PC-3 (cell line): ENCODE measurements at regions not wholly inside any gene's neighbourhood (a gene's known extent, or its start where the extent isn't known, plus 50 kb on each side); places are given as distances from the start of the nearest gene placed in this dataset.
"Not testable (repeated sequence)": the region's sequence is repeated elsewhere in the genome, so short reads cannot be mapped to it uniquely, and the experiment has no call there.

Source experiments
- ATAC-seq: fragments of 200-7000 bp; cut with Tn5 transposase; 2 replicates; pipeline ENCODE4 v1.9.1; 2020; ENCODE audit warnings: mild to moderate bottlenecking, moderate library complexity
- BruUV-seq: library from RNA; stranded (reverse); fragments of 400-500 nt; replicated peaks from 2 replicates; lab custom pipeline; 2021; lab: Mats Ljungman, UMichigan
- CTCF ChIA-PET: fragments of 300-600 bp; sonication (Branson Sonifier 250); formaldehyde crosslinking; loops from one replicate; lab custom pipeline; 2022; ENCODE audit warnings: antibody characterized with exemption; lab: Charles Lee
- POLR2A ChIA-PET: fragments of 300-600 bp; sonication (Branson Sonifier 250); formaldehyde crosslinking; loops from one replicate; lab custom pipeline; 2022; ENCODE audit warnings: antibody characterized with exemption; ENCODE audit not compliant: unreplicated experiment; lab: Charles Lee
- DNase-seq: peaks from one replicate; pipeline ENCODE4 v3.0.0-alpha.2; 2015
- H2AFZ ChIP-seq: fragments of 300-600 bp; sonication (generic); 2 replicates; pipeline ENCODE4 v1.6.0; 2016; ENCODE audit warnings: antibody characterized with exemption, low read length
- H3F3A ChIP-seq: fragments of 300-600 bp; sonication (generic); one replicate; pipeline ENCODE4 v1.6.0; 2017; ENCODE audit warnings: antibody characterized with exemption, low read length, control low read depth, mild to moderate bottlenecking; ENCODE audit not compliant: unreplicated experiment
- H3K27ac ChIP-seq: fragments of 300-600 bp; sonication (generic); 2 replicates; pipeline ENCODE4 v1.5.1; 2016; ENCODE audit warnings: mild to moderate bottlenecking, low read length
- H3K27me3 ChIP-seq: fragments of 300-600 bp; sonication (generic); 2 replicates; pipeline ENCODE4 v1.6.1; 2016; ENCODE audit warnings: low read length, mixed read lengths
- H3K36me3 ChIP-seq: fragments of 300-600 bp; sonication (generic); 2 replicates; pipeline ENCODE4 v1.6.1; 2016; ENCODE audit warnings: low read depth, mixed run types, low read length, mixed read lengths
- H3K4me1 ChIP-seq: fragments of 300-600 bp; sonication (generic); 2 replicates; pipeline ENCODE4 v1.5.1; 2016; ENCODE audit warnings: low read length; ENCODE audit not compliant: insufficient read depth
- H3K4me2 ChIP-seq: fragments of 300-600 bp; sonication (generic); 2 replicates; pipeline ENCODE4 v1.6.0; 2016; ENCODE audit warnings: low read length
- H3K4me3 ChIP-seq: fragments of 300-600 bp; sonication (generic); 2 replicates; pipeline ENCODE4 v1.5.1; 2016; ENCODE audit warnings: mild to moderate bottlenecking, low read length, mixed read lengths
- H3K79me2 ChIP-seq: fragments of 300-600 bp; sonication (generic); 2 replicates; pipeline ENCODE4 v1.6.1; 2017; ENCODE audit warnings: low read length, mixed read lengths
- H3K9ac ChIP-seq: fragments of 300-600 bp; sonication (generic); 2 replicates; pipeline ENCODE4 v1.6.0; 2016; ENCODE audit warnings: mild to moderate bottlenecking, low read length
- H3K9me2 ChIP-seq: fragments of 300-600 bp; sonication (generic); replicated peaks from 2 replicates; pipeline ENCODE4 v1.6.1; 2016; ENCODE audit warnings: mixed run types, low read length, mixed read lengths
- H3K9me3 ChIP-seq: fragments of 300-600 bp; sonication (generic); 2 replicates; pipeline ENCODE4 v1.6.1; 2016; ENCODE audit warnings: low read length, mixed read lengths
- H4K20me1 ChIP-seq: fragments of 300-600 bp; sonication (generic); 2 replicates; pipeline ENCODE4 v1.6.1; 2016; ENCODE audit warnings: low read length, mixed read lengths
- CTCF ChIP-seq: fragments of 300-600 bp; sonication (generic); conservative IDR thresholded peaks from 2 replicates; pipeline ENCODE4 v1.5.1; 2017; ENCODE audit warnings: antibody characterized with exemption, low read depth, mild to moderate bottlenecking, low read length
- EZH2 ChIP-seq: fragments of 300-600 bp; sonication (generic); IDR thresholded peaks from one replicate; pipeline ENCODE4 v1.6.1; 2017; ENCODE audit warnings: antibody characterized with exemption, mild to moderate bottlenecking, low read length; ENCODE audit not compliant: unreplicated experiment
- EZH2phosphoT487 ChIP-seq: fragments of 300-600 bp; sonication (generic); IDR thresholded peaks from 2 replicates; pipeline ENCODE4 v1.6.1; 2018; ENCODE audit warnings: mild to moderate bottlenecking, antibody characterized with exemption, low read length, borderline replicate concordance
- intact Hi-C: fragments of 100-400 bp; cut with micrococcal nuclease; formaldehyde crosslinking; loops from 2 replicates; pipeline ENCODE4 v1.9.0; 2023

- Histone ChIP-seq H3K4me2 (no peak overlapping the region), H3K4me3 (no peak overlapping the region), H3K9me2 (no peaks in the 10 kb centered on the region), H3F3A (no peaks in the 10 kb centered on the region), H3K79me2 (no peaks in the 10 kb centered on the region), H3K27me3 (no peaks in the 10 kb centered on the region), H3K4me1 (no peaks in the 10 kb centered on the region), H2AFZ (no peak overlapping the region), H3K36me3 (no peaks in the 10 kb centered on the region), H4K20me1 (no peaks in the 10 kb centered on the region), H3K9me3 (no peaks in the 10 kb centered on the region), H3K27ac (no peak overlapping the region), H3K9ac (no peak overlapping the region)
- no TSS peak for BruUV-seq
- CTCF ChIA-PET, result no interaction called here
- POLR2A ChIA-PET, result no interaction called here
- DNase-seq (no peak), ATAC-seq (no peak)
- TF ChIP-seq EZH2phosphoT487 (no peak), EZH2 (no peak), CTCF (no peak)
- intact Hi-C loops, result no loop called here
Measured at GRCh38 chr5:87589587-87589986, 176.9 kb upstream of the CCNH start.

GRCh38 chr5:87588316-87588715 lies 175.6 kb upstream of the CCNH start:
- no peaks in the 10 kb centered on the region for H3K36me3 ChIP-seq
- no peaks in the 10 kb centered on the region for H4K20me1 ChIP-seq
- H3K79me2 ChIP-seq, result no peaks in the 10 kb centered on the region
- H3K27me3 ChIP-seq, result no peaks in the 10 kb centered on the region
- ATAC-seq (no peak), DNase-seq (no peak)
- no TSS peak for BruUV-seq
- no peak overlapping the region for H2AFZ ChIP-seq
- no peak overlapping the region for H3K4me3 ChIP-seq
- no peaks in the 10 kb centered on the region for H3K9me2 ChIP-seq
- H3K4me1 ChIP-seq, result no peaks in the 10 kb centered on the region
- TF ChIP-seq EZH2, result no peak
- no peak for TF ChIP-seq CTCF
- TF ChIP-seq EZH2phosphoT487, result no peak
- intact Hi-C loops, result no loop called here
- H3K27ac ChIP-seq, result no peak overlapping the region
- ChIA-PET CTCF (no interaction called here), POLR2A (no interaction called here)
- no peaks in the 10 kb centered on the region for H3F3A ChIP-seq
- H3K9me3 ChIP-seq, result no peaks in the 10 kb centered on the region
- no peak overlapping the region for H3K4me2 ChIP-seq
- H3K9ac ChIP-seq, result no peak overlapping the region

- H3K4me3 ChIP-seq, H3F3A ChIP-seq, ATAC-seq, BruUV-seq, H3K9me3 ChIP-seq, H2AFZ ChIP-seq, H3K4me2 ChIP-seq, intact Hi-C loops, H3K79me2 ChIP-seq, H3K27me3 ChIP-seq, DNase-seq, H3K9me2 ChIP-seq, H3K36me3 ChIP-seq, H3K9ac ChIP-seq, H3K27ac ChIP-seq, CTCF ChIA-PET, H4K20me1 ChIP-seq, POLR2A ChIA-PET: not testable (repeated sequence)
- peaks cover 13% of the 10 kb centered on the region for H3K4me1 ChIP-seq
Measured at GRCh38 chr5:87583704-87584103, 171.0 kb upstream of the CCNH start.
